Stimulated activated effector memory CD8-positive, alpha-beta T cell treated with anti-CD3 and anti-CD28 coated beads, Interleukin-12 subunit alpha, Interleukin-12 subunit beta, amount 100 ng/mL, for 72 hours (primary cell): ENCODE measurements at regions not wholly inside any gene's neighbourhood (a gene's known extent, or its start where the extent isn't known, plus 50 kb on each side); places are given as distances from the start of the nearest gene placed in this dataset.
"Not testable (repeated sequence)": the region's sequence is repeated elsewhere in the genome, so short reads cannot be mapped to it uniquely, and the experiment has no call there.

Experiments used
- ATAC-seq: fragments of 150-1000 bp; cut with Tn5 transposase; 2 replicates; pipeline ENCODE4 v1.10.0; 2021
- DNase-seq, 2 donors: peaks; one replicate each; pipeline ENCODE4 v3.0.0; 2021 to 2022; ENCODE audit warnings: low spot score in 2 of 2
- H3K27ac Mint-ChIP-seq: one replicate; pipeline ENCODE4 v1.8.0; 2022; ENCODE audit warnings: mild to moderate bottlenecking, mixed read lengths
- H3K36me3 Mint-ChIP-seq: one replicate; pipeline ENCODE4 v1.8.0; 2022; ENCODE audit warnings: mild to moderate bottlenecking, mixed read lengths
- H3K4me1 Mint-ChIP-seq: one replicate; pipeline ENCODE4 v1.8.0; 2022; ENCODE audit warnings: mixed read lengths
- H3K4me3 Mint-ChIP-seq: one replicate; pipeline ENCODE4 v1.8.0; 2022; ENCODE audit warnings: mild to moderate bottlenecking, mixed read lengths
- H3K9me3 Mint-ChIP-seq: one replicate; pipeline ENCODE4 v1.8.0; 2022; ENCODE audit warnings: mixed read lengths

GRCh38 chr22:10723966-10724365 is 4804.0 kb upstream of the OR11H1 start:
- H3K27ac Mint-ChIP-seq, DNase-seq, ATAC-seq, H3K4me3 Mint-ChIP-seq, H3K36me3 Mint-ChIP-seq: not testable (repeated sequence)
- peaks cover 13% of the 10 kb centered on the region for H3K4me1 Mint-ChIP-seq
- peaks cover 76% of the 10 kb centered on the region for H3K9me3 Mint-ChIP-seq

- Mint-ChIP-seq H3K36me3 (no peaks in the 10 kb centered on the region), H3K9me3 (peaks cover 68% of the 10 kb centered on the region), H3K27ac (no peak overlapping the region), H3K4me3 (no peak overlapping the region), H3K4me1 (peaks cover 13% of the 10 kb centered on the region)
- DNase-seq (no peak), ATAC-seq (peak; percentile 47)
These were observed 4800.6 kb upstream of the OR11H1 start for GRCh38 chr22:10727393-10727792.

- Mint-ChIP-seq H3K9me3 (peaks cover 52% of the 10 kb centered on the region), H3K4me1 (peaks cover 13% of the 10 kb centered on the region)
- not testable (repeated sequence) for ATAC-seq, H3K4me3 Mint-ChIP-seq, DNase-seq, H3K27ac Mint-ChIP-seq, H3K36me3 Mint-ChIP-seq
These were observed 4798.0 kb upstream of the OR11H1 start for GRCh38 chr22:10729979-10730378.

GRCh38 chr22:10730706-10731105 is 4797.3 kb upstream of the OR11H1 start:
- DNase-seq, H3K4me3 Mint-ChIP-seq, H3K27ac Mint-ChIP-seq, H3K36me3 Mint-ChIP-seq, ATAC-seq: not testable (repeated sequence)
- H3K4me1 Mint-ChIP-seq = peaks cover 13% of the 10 kb centered on the region
- peaks cover 52% of the 10 kb centered on the region for H3K9me3 Mint-ChIP-seq

- not testable (repeated sequence) for ATAC-seq, H3K27ac Mint-ChIP-seq, H3K36me3 Mint-ChIP-seq, H3K4me3 Mint-ChIP-seq, DNase-seq
- Mint-ChIP-seq H3K4me1 (peaks cover 13% of the 10 kb centered on the region), H3K9me3 (peaks cover 50% of the 10 kb centered on the region)
These were observed 4796.6 kb upstream of the OR11H1 start for GRCh38 chr22:10731246-10731974.

- H3K36me3 Mint-ChIP-seq, ATAC-seq, DNase-seq, H3K4me3 Mint-ChIP-seq, H3K27ac Mint-ChIP-seq, H3K4me1 Mint-ChIP-seq: not testable (repeated sequence)
- H3K9me3 Mint-ChIP-seq = peaks cover 34% of the 10 kb centered on the region
These were observed 4792.9 kb upstream of the OR11H1 start for GRCh38 chr22:10735075-10735474.

GRCh38 chr22:10736879-10737278 is 4791.1 kb upstream of the OR11H1 start:
- not testable (repeated sequence) for ATAC-seq, DNase-seq, H3K4me1 Mint-ChIP-seq, H3K36me3 Mint-ChIP-seq, H3K4me3 Mint-ChIP-seq, H3K27ac Mint-ChIP-seq
- H3K9me3 Mint-ChIP-seq = peaks cover 31% of the 10 kb centered on the region

- H3K4me3 Mint-ChIP-seq, H3K36me3 Mint-ChIP-seq, DNase-seq, H3K27ac Mint-ChIP-seq, H3K4me1 Mint-ChIP-seq, ATAC-seq: not testable (repeated sequence)
- peaks cover 31% of the 10 kb centered on the region for H3K9me3 Mint-ChIP-seq
These were observed 4790.1 kb upstream of the OR11H1 start for GRCh38 chr22:10737931-10738330.

GRCh38 chr22:10741210-10741609 is 4786.8 kb upstream of the OR11H1 start:
- no peak for DNase-seq
- no peaks in the 10 kb centered on the region for H3K36me3 Mint-ChIP-seq
- H3K27ac Mint-ChIP-seq = no peak overlapping the region
- peaks cover 38% of the 10 kb centered on the region for H3K9me3 Mint-ChIP-seq
- H3K4me3 Mint-ChIP-seq = no peak overlapping the region
- ATAC-seq = peak; percentile 14
- H3K4me1 Mint-ChIP-seq = no peaks in the 10 kb centered on the region

GRCh38 chr22:10741776-10742630 is 4786.0 kb upstream of the OR11H1 start:
- H3K27ac Mint-ChIP-seq, DNase-seq, H3K4me1 Mint-ChIP-seq, H3K36me3 Mint-ChIP-seq, H3K4me3 Mint-ChIP-seq: not testable (repeated sequence)
- ATAC-seq = peak; percentile 42
- peaks cover 40% of the 10 kb centered on the region for H3K9me3 Mint-ChIP-seq

GRCh38 chr22:10746382-10746781 is 4781.6 kb upstream of the OR11H1 start:
- peaks cover 25% of the 10 kb centered on the region for H3K9me3 Mint-ChIP-seq
- not testable (repeated sequence) for H3K4me1 Mint-ChIP-seq, H3K27ac Mint-ChIP-seq, ATAC-seq, H3K36me3 Mint-ChIP-seq, DNase-seq, H3K4me3 Mint-ChIP-seq

GRCh38 chr22:10747227-10747626 is 4780.8 kb upstream of the OR11H1 start:
- ATAC-seq, H3K4me3 Mint-ChIP-seq, H3K4me1 Mint-ChIP-seq, H3K27ac Mint-ChIP-seq, H3K36me3 Mint-ChIP-seq, DNase-seq: not testable (repeated sequence)
- peaks cover 29% of the 10 kb centered on the region for H3K9me3 Mint-ChIP-seq

- not testable (repeated sequence) for H3K36me3 Mint-ChIP-seq, DNase-seq, H3K27ac Mint-ChIP-seq, ATAC-seq, H3K4me3 Mint-ChIP-seq, H3K4me1 Mint-ChIP-seq
- peaks cover 20% of the 10 kb centered on the region for H3K9me3 Mint-ChIP-seq
These were observed 4779.2 kb upstream of the OR11H1 start for GRCh38 chr22:10748751-10749150.

GRCh38 chr22:10749423-10749822 is 4778.6 kb upstream of the OR11H1 start:
- peaks cover 17% of the 10 kb centered on the region for H3K9me3 Mint-ChIP-seq
- ATAC-seq = peak; percentile 60

GRCh38 chr22:10753566-10753965 is 4774.4 kb upstream of the OR11H1 start:
- H3K4me3 Mint-ChIP-seq, H3K4me1 Mint-ChIP-seq, DNase-seq, H3K36me3 Mint-ChIP-seq, H3K27ac Mint-ChIP-seq: not testable (repeated sequence)
- peak; percentile 38 for ATAC-seq
- peaks cover 26% of the 10 kb centered on the region for H3K9me3 Mint-ChIP-seq

More at GRCh38 chr22:10749423-10749822, 4778.6 kb upstream of the OR11H1 start:
- not testable (repeated sequence) for H3K4me1 Mint-ChIP-seq, H3K27ac Mint-ChIP-seq, H3K36me3 Mint-ChIP-seq, DNase-seq, H3K4me3 Mint-ChIP-seq
